HL-60 (cell line): ENCODE measurements at regions not wholly inside any gene's neighbourhood (a gene's known extent, or its start where the extent isn't known, plus 50 kb on each side); places are given as distances from the start of the nearest gene placed in this dataset.

ENCODE experiments used
- DNase-seq, 2 experiments: peaks; one replicate each; pipeline ENCODE4 v3.0.0-alpha.2; 2010 to 2020; ENCODE audit warnings: low read depth in 1 of 2, low spot score in 1 of 2
- H3K27ac ChIP-seq: fragments of 250-450 bp; sonication (Bioruptor Pico); replicated peaks from 2 replicates; pipeline ENCODE4 v1.5.1; 2020; ENCODE audit warnings: mild to moderate bottlenecking, moderate library complexity
- H3K27me3 ChIP-seq: fragments of 250-450 bp; sonication (Bioruptor Pico); 2 replicates; pipeline ENCODE4 v1.5.1; 2021; ENCODE audit warnings: mild to moderate bottlenecking, moderate library complexity; ENCODE audit not compliant: insufficient read depth, poor library complexity, severe bottlenecking
- H3K4me3 ChIP-seq: replicated peaks from 2 replicates; pipeline ENCODE4 v1.5.1; 2011; ENCODE audit warnings: mild to moderate bottlenecking, control low read depth, low read length; ENCODE audit not compliant: insufficient read depth
- GABPA ChIP-seq: IDR thresholded peaks from 2 replicates; pipeline ENCODE4 v1.6.1; 2012; ENCODE audit warnings: low read depth
- POLR2AphosphoS5 ChIP-seq: IDR thresholded peaks from 2 replicates; pipeline ENCODE4 v1.6.1; 2012; ENCODE audit warnings: low read depth
- SPI1 ChIP-seq: IDR thresholded peaks from 2 replicates; pipeline ENCODE4 v1.6.1; 2012; ENCODE audit warnings: low read depth, mild to moderate bottlenecking, borderline replicate concordance
- TF ChIP-seq, protein P1 (sequence below): IDR thresholded peaks from one replicate; pipeline ENCODE4 v1.5.1; 2011; ENCODE audit warnings: low read length, control low read depth, inconsistent platforms; ENCODE audit not compliant: insufficient read depth
- TF ChIP-seq, protein P2 (sequence below): IDR thresholded peaks from 2 replicates; pipeline ENCODE4 v1.6.1; 2012; ENCODE audit warnings: low read depth; ENCODE audit not compliant: insufficient replicate concordance

DNA sequence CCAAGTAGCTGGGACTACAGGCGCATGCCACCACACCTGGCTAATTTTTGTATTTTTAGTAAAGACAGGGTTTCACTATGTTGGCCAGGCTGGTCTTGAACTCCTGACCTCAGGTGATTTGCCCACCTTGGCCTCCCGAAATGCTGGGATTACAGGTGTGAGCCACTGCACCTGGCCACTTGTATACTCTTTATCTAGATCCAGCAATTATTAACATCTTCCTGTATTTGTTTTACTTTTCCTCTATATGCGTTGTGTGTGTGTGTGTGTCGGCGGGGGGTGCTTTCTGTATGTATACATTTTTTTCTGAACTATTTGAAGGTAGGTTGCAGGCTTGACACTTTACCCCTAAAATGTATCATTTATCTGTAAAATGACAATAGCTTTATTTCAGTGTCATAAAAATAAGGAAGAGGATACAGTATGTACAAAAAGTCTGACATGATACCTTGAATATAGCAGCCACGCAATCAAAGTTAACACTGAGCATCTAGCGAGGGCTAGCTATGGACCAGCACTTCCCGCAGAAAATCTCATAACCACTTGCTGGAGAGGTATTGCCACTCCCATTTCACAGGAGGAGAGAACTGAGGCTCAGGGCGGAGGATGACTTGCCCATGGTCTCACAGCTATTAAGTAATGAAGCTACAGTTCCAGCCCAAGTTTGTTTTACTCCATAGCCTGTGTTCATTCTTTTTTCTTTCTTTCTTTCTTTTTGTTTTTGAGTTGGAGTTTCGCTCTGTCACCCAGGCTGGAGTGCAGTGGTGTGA is 251.3 kb downstream of the MYCN start:
- H3K27me3 ChIP-seq = no peaks in the 10 kb centered on the region
- no peak for DNase-seq
- TF ChIP-seq GABPA = no peak
- no peak for TF ChIP-seq SPI1
- no peak overlapping the region for H3K27ac ChIP-seq
- no peak overlapping the region for H3K4me3 ChIP-seq

DNA sequence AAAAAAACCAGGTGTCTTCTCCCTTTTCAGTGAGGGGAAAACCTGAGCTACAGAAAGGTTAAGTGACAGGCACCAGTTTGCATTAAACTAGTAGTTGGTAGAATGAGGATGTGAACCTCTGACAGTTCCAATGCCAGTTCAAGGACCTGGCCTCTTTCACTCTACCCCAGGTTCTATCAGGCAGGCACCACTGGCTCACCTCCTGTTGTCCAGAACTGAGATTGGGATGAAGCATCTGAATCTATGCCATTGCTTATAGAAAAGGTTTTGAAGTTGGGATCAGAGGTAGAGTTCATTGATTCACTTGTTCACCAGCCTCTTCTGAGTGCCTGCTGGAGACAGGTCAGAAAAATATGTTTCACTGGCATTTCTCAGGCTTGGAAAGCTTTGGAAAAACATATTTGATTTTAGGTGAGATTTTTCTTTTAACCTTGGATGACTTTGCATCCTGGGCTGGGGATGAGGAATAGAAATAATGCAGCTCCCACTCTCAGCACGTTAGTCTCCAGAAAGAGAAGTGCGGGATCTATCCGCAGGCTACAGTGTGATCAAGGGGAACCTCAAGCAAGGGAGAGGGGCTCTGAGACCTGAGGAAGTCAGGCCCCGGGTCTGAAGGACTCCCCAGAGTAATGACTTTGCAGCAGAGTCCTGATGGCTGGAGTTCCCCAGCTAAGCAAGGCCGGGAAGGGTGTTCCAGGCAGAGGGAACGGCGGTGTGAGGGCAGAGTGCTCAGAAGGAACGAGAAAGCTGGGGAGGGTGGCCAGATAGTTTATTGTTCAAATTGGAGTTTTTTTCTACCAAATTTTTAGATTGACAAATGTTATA is 250.3 kb downstream of the MYCN start:
- TF ChIP-seq POLR2AphosphoS5 (no peak), SPI1 (no peak), GABPA (no peak)
- TF ChIP-seq, protein P1, sequence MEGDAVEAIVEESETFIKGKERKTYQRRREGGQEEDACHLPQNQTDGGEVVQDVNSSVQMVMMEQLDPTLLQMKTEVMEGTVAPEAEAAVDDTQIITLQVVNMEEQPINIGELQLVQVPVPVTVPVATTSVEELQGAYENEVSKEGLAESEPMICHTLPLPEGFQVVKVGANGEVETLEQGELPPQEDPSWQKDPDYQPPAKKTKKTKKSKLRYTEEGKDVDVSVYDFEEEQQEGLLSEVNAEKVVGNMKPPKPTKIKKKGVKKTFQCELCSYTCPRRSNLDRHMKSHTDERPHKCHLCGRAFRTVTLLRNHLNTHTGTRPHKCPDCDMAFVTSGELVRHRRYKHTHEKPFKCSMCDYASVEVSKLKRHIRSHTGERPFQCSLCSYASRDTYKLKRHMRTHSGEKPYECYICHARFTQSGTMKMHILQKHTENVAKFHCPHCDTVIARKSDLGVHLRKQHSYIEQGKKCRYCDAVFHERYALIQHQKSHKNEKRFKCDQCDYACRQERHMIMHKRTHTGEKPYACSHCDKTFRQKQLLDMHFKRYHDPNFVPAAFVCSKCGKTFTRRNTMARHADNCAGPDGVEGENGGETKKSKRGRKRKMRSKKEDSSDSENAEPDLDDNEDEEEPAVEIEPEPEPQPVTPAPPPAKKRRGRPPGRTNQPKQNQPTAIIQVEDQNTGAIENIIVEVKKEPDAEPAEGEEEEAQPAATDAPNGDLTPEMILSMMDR = no peak
- TF ChIP-seq, protein P2, sequence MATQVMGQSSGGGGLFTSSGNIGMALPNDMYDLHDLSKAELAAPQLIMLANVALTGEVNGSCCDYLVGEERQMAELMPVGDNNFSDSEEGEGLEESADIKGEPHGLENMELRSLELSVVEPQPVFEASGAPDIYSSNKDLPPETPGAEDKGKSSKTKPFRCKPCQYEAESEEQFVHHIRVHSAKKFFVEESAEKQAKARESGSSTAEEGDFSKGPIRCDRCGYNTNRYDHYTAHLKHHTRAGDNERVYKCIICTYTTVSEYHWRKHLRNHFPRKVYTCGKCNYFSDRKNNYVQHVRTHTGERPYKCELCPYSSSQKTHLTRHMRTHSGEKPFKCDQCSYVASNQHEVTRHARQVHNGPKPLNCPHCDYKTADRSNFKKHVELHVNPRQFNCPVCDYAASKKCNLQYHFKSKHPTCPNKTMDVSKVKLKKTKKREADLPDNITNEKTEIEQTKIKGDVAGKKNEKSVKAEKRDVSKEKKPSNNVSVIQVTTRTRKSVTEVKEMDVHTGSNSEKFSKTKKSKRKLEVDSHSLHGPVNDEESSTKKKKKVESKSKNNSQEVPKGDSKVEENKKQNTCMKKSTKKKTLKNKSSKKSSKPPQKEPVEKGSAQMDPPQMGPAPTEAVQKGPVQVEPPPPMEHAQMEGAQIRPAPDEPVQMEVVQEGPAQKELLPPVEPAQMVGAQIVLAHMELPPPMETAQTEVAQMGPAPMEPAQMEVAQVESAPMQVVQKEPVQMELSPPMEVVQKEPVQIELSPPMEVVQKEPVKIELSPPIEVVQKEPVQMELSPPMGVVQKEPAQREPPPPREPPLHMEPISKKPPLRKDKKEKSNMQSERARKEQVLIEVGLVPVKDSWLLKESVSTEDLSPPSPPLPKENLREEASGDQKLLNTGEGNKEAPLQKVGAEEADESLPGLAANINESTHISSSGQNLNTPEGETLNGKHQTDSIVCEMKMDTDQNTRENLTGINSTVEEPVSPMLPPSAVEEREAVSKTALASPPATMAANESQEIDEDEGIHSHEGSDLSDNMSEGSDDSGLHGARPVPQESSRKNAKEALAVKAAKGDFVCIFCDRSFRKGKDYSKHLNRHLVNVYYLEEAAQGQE = no peak
- Histone ChIP-seq H3K27me3 (no peaks in the 10 kb centered on the region), H3K27ac (no peak overlapping the region), H3K4me3 (no peak overlapping the region)
- no peak for DNase-seq

DNA sequence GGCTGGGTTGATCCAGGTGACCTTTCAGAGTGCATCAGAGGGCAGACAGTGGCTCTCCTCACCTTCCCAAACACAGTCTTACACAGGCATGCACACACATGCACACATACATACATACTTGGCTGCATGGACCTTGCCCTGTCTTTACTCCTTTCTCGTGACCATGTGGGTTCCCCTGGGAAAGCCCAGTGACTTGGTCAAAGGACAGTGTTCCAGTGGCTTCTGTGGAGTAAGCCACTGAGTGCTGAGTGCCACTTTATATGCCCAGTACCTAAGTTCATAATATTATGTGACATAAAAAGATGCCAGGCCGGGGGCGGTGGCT is 249.4 kb downstream of the MYCN start:
- TF ChIP-seq SPI1 = no peak
- no peak for TF ChIP-seq GABPA
- TF ChIP-seq POLR2AphosphoS5 = no peak
- TF ChIP-seq, protein P1 = no peak
- TF ChIP-seq, protein P2 = no peak
- Histone ChIP-seq H3K27me3 (no peaks in the 10 kb centered on the region), H3K27ac (no peak overlapping the region), H3K4me3 (no peak overlapping the region)
- no peak for DNase-seq

DNA sequence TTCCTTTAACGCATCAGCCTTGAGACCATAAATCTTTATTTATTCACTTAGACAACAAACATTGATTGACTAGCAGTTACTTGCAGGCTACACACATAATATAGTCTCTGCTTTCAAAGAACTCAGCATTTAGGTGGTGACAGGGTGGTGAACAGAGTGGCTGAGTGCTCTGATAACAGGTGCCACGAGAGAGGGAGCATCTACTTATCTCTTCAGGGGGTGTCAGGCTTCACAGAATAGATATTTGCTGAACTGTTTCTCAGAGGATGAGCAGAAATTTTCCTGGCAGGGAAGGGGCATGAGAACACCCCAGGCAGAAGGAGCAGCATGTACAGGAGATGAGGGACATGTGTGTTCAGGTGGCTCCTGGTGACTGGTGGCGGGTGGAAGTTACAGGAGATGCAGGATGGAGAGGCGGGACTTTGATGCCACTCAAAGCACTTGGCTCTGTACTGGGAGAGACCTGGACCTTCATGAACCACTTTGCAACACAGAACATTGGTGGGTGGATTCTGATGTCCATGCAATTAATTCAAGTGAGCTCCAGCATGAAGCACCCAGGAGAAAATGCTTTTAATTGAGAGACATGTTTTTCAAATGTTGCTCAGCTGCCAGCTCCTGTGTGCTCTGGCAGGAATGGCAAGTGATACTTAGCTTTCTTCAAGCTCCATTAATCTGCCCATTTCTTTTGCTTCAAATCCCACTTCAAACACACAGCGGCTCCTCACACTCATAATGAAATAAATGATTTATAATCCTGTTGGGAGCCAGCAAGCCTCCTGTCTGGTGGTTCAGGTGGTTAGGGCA is 248.9 kb downstream of the MYCN start:
- no peak overlapping the region for H3K27ac ChIP-seq
- H3K27me3 ChIP-seq = no peaks in the 10 kb centered on the region
- TF ChIP-seq POLR2AphosphoS5 (no peak), SPI1 (no peak)
- no peak overlapping the region for H3K4me3 ChIP-seq
- no peak for DNase-seq
